HT-29 (cell line): ENCODE measurements at regions not wholly inside any gene's neighbourhood (a gene's known extent, or its start where the extent isn't known, plus 50 kb on each side); places are given as distances from the start of the nearest gene placed in this dataset.
A peak's percentile ranks its signal among the peaks of the same experiment; 100 is the strongest.
"Not testable (repeated sequence)": the region's sequence is repeated elsewhere in the genome, so short reads cannot be mapped to it uniquely, and the experiment has no call there.

Experiments used
- DNase-seq: peaks from one replicate; pipeline ENCODE4 v3.0.0-alpha.2; 2015; ENCODE audit warnings: low spot score

DNA sequence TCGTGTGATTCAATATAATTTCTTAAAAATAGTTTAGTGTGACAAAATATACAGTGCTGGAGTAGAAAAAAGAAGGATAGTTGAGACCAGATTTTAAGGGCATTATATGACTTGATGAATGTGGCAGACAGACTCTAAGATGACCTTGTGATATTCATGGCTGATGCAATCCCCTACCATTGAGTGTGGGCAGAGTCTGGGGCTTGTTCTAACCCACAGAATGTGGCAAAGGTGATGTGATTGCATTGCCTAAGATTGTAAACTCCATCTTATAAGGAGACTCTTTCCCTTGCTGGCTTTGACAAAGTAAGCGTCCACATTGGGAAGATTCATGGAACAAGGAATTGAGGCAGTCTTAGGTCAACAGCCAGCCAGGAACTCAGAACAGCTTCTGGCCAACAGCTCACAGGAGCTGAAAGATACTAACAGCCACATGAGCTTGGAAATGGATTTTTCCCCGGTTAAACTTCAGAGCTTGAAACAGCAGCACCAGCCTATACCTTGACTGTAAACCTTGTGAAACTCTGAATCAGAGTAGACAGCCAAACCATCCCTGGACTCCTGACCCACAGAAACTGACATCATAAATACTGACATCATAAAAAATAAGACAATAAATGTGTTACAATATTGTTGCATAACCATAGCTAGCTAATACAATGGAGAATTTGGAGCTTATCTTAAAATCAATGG, 864.5 kb downstream of the TTLL7 start:
- not testable (repeated sequence) for DNase-seq

- no peak for DNase-seq
Measured at GRCh38 chr1:83131692-83131955, 867.3 kb downstream of the TTLL7 start.

DNA sequence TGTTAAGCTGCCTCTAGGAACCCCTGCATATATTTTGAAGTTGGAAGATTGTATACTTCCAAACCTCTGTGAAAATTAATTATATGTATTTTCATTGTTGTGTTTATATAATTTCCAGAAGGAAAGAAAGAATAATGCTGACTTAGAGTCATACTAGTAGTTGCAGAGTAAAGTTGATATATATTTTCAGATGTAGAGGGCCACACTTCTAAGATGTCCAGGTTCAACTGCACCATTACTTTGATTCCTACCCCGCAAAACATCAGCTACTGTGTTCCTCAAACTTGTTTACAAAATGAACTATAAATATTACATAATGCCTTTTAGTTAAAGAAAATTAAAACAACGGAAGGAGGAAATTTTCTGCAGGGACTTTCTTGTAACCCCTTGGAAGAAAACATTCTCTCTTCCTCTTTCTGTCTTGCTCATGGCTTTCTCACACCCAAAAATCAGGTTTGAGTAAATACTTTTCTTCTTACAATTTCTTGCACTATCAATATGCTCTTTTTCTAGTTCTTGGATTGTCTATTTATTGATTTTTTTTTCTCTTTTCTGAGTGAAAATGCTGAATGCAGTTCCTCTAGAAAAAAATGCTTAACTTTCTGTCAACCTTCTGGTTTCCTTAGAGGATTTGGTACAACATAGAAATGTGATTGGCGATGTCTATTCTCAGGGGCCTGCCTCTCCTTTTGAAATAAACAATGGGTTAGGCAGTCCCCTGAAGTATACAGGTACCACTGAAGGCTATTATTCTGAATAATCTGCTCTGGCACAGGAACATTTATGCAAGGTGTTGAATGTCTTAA, 867.8 kb downstream of the TTLL7 start:
- no peak for DNase-seq

DNA sequence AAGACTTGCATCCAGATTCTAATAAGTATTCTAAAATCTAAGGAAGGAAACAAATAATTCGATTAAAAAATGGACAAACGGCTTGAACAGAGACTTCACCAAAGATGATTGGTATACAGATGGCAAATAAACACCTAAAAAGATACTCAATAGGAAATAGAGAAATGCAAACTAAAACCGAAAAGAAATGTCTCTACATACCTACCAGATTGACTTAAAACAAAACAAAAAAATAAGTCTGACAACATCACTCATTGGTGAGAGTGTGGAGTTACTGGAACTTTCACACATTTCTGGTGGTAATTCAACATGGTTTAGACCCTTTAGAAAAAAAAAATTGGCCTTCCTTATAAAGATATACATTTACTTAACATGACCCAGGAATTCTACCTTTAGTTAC, 869.8 kb downstream of the TTLL7 start:
- DNase-seq: no peak

DNA sequence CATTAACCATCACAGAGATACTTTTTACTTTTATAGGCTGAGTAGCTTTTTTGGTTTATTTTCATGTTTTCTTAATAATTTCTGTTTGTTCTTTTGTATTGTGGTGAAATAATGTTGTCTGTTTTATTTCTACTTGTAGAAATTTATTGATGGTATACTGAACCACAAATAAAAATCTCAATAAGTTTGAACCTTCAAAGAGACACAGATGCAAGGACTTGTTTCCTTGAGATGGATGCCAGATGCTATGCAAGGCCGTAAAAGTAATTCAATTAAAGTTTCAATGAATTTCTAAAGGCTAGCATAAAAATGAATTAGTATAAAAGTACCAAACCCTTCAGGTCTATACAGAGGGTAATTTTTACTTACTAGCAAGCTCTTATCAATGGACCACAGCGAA, 873.5 kb downstream of the TTLL7 start:
- DNase-seq: no peak

- no peak for DNase-seq
Measured at GRCh38 chr1:83123019-83123418, 875.9 kb downstream of the TTLL7 start.

DNA sequence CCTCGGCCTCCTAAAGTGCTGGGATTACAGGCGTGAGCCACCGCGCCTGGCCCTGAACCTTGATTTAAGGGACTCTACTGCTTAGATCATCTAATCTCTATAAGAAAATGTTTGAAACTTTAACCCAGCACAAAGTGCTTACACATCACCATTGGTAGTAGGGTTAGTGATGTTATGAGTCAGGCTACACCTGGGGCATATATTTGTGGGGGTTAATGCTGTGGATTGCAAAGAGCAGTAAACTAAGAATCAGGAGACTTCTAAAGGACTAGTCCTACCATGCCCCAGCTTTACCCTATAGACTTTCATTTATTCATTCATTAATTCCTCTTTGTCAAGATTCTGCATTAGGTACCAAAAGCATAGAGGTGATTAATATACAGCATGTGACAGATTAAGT, 880.5 kb downstream of the TTLL7 start:
- no peak for DNase-seq

DNA sequence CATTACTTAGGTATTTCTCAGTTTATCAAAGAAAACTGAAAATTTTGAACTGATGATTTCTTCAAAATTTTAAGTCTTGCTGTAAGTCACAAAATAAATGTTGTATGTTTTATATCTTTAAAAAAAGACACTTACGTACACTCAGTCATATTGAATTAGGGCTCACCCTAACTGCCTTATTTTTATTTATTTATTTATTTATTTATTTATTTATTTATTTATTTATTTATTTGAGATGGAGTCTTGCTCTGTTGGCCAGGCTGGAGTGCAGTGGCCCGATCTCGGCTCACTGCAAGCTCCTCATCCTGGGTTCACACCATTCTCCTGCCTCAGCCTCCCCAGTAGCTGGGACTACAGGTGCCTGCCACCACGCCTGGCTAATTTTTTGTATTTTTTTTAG, 881.9 kb downstream of the TTLL7 start:
- DNase-seq: not testable (repeated sequence)

GRCh38 chr1:83115785-83116184, 883.1 kb downstream of the TTLL7 start:
- DNase-seq: no peak

GRCh38 chr1:83114136-83114834, 884.6 kb downstream of the TTLL7 start:
- peak; percentile 9 for DNase-seq

DNA sequence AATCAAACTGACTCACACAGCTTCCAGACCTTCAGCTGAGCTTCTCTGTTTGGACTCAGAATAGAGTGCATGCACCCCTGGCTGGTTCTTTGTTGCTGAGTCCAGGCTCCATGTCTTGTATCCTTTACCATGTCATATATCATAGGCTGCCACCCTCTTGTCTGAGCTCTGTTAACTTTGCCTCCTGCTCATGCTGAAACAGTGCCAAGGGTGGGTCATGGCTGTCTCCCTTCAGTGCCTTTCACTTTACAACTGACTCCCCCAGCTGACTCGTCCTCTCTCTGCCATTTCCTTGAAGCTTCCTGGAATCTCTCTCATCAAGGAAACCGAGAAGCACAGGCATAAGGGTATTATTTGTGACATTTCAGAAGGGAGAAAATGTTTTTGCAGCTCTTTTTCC, 885.3 kb downstream of the TTLL7 start:
- peak; percentile 22 for DNase-seq

- DNase-seq: peak; percentile 43
Measured at GRCh38 chr1:83112248-83112885, 886.6 kb downstream of the TTLL7 start.

DNA sequence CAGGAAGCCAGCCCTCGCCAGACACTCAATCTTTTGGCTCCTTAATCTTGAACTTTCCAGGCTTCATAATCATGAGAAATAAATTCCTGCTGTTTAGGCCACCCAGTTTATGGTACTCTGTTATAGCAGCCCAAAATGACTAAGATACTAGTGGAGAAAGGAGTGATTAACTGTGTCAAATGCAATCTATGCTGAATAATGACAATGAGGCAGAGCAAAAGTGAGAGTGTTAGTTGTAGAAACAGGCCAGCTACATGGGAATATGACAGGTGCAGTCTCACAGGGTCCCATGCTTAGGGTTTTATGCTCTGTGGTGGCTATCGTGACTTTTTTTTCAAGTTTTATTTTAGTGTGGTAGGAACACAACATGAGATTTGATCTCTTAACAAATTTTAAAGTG, 888.8 kb downstream of the TTLL7 start:
- no peak for DNase-seq

DNA sequence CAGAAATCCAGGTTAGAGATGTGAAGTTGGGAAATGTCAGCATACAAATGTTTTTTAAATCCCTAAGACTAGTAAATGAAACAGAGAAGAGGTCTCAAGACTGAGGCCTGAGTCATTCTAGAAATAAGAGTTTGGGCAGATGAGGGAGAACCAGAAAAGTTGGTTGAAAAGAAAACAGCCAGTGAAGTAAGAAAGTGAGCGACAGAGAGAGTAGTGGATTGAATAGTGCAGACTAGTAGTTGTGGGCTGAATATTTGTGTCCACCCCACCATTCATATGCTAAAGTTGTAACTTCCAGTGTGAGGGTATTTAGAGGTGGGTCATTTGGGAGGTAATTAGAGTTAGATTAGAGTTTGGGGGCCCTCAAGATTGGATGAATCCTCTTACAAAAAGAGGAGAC, 889.2 kb downstream of the TTLL7 start:
- DNase-seq: no peak

DNA sequence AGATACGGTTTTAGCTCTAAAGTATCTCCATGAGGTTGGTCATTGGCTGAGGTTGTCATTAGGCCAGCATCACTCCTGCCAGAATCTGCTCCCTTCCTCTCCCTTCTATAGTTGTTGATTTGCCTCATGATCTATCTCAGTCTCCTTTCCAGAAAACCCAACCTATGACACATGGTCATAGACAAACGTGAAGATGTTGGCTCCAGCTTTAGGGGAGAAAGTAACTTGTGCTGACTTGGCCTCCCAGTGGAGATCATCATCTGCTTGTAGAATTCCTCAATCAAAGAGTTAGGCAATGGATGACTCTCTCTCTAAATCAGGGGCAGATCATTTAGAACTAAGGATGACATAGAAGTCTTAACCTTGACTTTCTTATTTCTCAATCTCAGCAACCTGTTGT, 894.4 kb downstream of the TTLL7 start:
- DNase-seq: no peak

GRCh38 chr1:83103341-83103740, 895.6 kb downstream of the TTLL7 start:
- no peak for DNase-seq

GRCh38 chr1:83102630-83103071, 896.3 kb downstream of the TTLL7 start:
- peak; percentile 59 for DNase-seq

DNA sequence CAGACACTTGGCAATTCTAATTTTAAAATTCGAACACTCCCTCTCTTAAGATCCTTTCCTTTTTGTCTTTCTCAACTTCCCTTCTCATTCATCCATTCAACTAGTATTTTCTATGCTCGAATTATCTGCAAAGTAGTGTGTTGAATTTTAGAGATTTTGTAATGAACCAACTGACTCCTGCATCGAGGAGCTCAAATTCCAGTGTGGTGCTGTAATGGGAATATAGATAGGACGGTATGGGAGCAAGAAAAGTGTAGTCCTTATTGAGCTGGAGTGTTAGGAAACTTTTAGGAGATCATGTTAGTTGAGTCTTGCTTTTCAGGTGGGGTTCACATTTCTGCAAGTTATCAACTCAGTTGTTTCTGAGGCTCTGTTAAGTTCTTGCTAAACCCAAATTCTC, 897.5 kb downstream of the TTLL7 start:
- no peak for DNase-seq

DNA sequence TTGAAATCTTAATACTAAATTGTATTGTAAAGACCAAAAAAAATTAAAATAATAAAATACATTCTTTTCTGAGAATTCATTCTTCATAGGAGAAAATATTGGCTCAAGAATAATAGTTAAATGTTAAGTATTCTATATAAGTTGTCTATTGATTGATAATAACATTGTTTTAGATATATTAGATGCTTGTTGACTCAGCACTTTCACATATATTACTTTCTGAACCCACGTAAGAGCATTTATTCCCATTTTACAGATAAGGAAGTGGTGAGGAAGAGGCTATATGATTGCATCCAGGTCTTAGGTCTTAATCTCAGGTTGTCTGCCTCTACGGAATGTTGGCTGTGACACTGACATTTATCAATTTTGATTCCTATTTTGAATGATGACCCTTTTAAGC, 898.8 kb downstream of the TTLL7 start:
- DNase-seq: no peak

- DNase-seq: peak; percentile 59
Measured at GRCh38 chr1:83098791-83099190, 900.1 kb downstream of the TTLL7 start.

DNA sequence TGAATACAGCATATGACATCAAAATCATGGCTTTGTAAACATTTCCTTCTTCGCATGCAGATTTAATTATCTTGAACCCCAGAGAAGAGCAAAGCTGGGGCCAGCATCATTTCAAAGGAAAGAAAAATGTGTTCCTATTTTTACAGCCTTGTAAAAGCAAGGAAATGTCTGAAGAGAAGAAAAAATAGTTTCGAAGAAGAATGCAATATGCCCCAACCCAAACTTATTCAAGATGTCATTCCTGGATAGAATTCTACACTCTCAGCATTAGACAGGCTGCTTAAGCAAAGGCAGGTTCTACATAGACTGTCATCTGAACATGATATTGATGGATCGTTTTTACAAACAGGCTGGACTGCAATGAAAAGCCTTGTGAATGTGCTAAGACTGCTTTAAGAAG, 900.8 kb downstream of the TTLL7 start:
- no peak for DNase-seq

GRCh38 chr1:83097715-83098114, 901.2 kb downstream of the TTLL7 start:
- DNase-seq: no peak
